Neural cell (in vitro differentiated cells): ENCODE measurements at regions not wholly inside any gene's neighbourhood (a gene's known extent, or its start where the extent isn't known, plus 50 kb on each side); places are given as distances from the start of the nearest gene placed in this dataset.

Source experiments
- H2AFZ ChIP-seq: fragments of 200-600, 300-800 bp; sonication (generic), shearing (Covaris generic); 2 replicates; pipeline ENCODE4 v1.6.0; 2014; ENCODE audit warnings: low read depth, mild to moderate bottlenecking, antibody characterized with exemption, low read length, moderate library complexity
- H3F3A ChIP-seq: fragments of 200-600 bp; shearing (Covaris generic); 2 replicates; pipeline ENCODE4 v1.6.1; 2016; ENCODE audit warnings: mild to moderate bottlenecking, moderate library complexity, mixed read lengths, antibody characterized with exemption, low read length; ENCODE audit not compliant: insufficient read depth, poor library complexity, severe bottlenecking
- H3K27ac ChIP-seq: fragments of 200-600, 300-800 bp; sonication (generic), shearing (Covaris generic); 2 replicates; pipeline ENCODE4 v1.5.1; 2014; ENCODE audit warnings: mild to moderate bottlenecking, low read length, moderate library complexity
- H3K27me3 ChIP-seq: fragments of 300-800, 200-600 bp; sonication (generic), shearing (Covaris generic); 2 replicates; pipeline ENCODE4 v1.6.0; 2014; ENCODE audit warnings: mild to moderate bottlenecking, low read depth, low read length, moderate library complexity; ENCODE audit not compliant: insufficient read depth
- H3K36me3 ChIP-seq: fragments of 300-800, 200-600 bp; sonication (generic), shearing (Covaris generic); 2 replicates; pipeline ENCODE4 v1.5.1; 2014; ENCODE audit warnings: mild to moderate bottlenecking, antibody characterized with exemption, low read length, moderate library complexity; ENCODE audit not compliant: insufficient read depth
- H3K4me2 ChIP-seq: fragments of 300-800, 200-600 bp; sonication (generic), shearing (Covaris generic); 2 replicates; pipeline ENCODE4 v1.6.0; 2014; ENCODE audit warnings: mild to moderate bottlenecking, low read length
- H3K4me3 ChIP-seq: fragments of 300-800, 200-600 bp; sonication (generic), shearing (Covaris generic); 2 replicates; pipeline ENCODE4 v1.5.1; 2014; ENCODE audit warnings: mild to moderate bottlenecking, low read length, moderate library complexity
- H3K79me2 ChIP-seq: fragments of 200-600 bp; shearing (Covaris generic); replicated peaks from 2 replicates; pipeline ENCODE4 v1.6.0; 2014; ENCODE audit warnings: mild to moderate bottlenecking, low read length, moderate library complexity; ENCODE audit not compliant: insufficient read depth
- H3K9ac ChIP-seq: fragments of 300-800, 200-600 bp; sonication (generic), shearing (Covaris generic); 2 replicates; pipeline ENCODE4 v1.6.1; 2016; ENCODE audit warnings: mild to moderate bottlenecking, low read length, mixed read lengths
- H3K9me2 ChIP-seq: fragments of 200-600 bp; shearing (Covaris generic); 2 replicates; pipeline ENCODE4 v1.6.1; 2016; ENCODE audit warnings: mild to moderate bottlenecking, low read length, mixed read lengths; ENCODE audit not compliant: insufficient read depth
- H3K9me3 ChIP-seq: fragments of 200-600, 300-800 bp; sonication (generic), shearing (Covaris generic); 2 replicates; pipeline ENCODE4 v1.6.1; 2016; ENCODE audit warnings: mild to moderate bottlenecking, mixed run types, low read length, moderate library complexity, mixed read lengths
- H4K20me1 ChIP-seq: fragments of 200-600 bp; shearing (Covaris generic); 2 replicates; pipeline ENCODE4 v1.6.1; 2016; ENCODE audit warnings: mild to moderate bottlenecking, mixed run types; ENCODE audit not compliant: insufficient read depth
- CTCF ChIP-seq: fragments of 450-650 bp; IDR thresholded peaks from 2 replicates; pipeline ENCODE4 v1.5.1; 2014; ENCODE audit warnings: antibody characterized with exemption, mild to moderate bottlenecking, moderate library complexity; ENCODE audit not compliant: poor library complexity, severe bottlenecking
- EP300 ChIP-seq: fragments of 450-650 bp; conservative IDR thresholded peaks from 2 replicates; pipeline ENCODE4 v1.6.1; 2014; ENCODE audit warnings: antibody characterized with exemption, mild to moderate bottlenecking, moderate library complexity; ENCODE audit not compliant: poor library complexity, severe bottlenecking
- EZH2 ChIP-seq: fragments of 200-600, 300-800 bp; shearing (Covaris generic), sonication (generic); IDR thresholded peaks from 2 replicates; pipeline ENCODE4 v1.6.1; 2014; ENCODE audit warnings: antibody characterized with exemption, low read length, borderline replicate concordance, mild to moderate bottlenecking; ENCODE audit not compliant: insufficient read depth, poor library complexity, severe bottlenecking
- MXI1 ChIP-seq: fragments of 450-650 bp; conservative IDR thresholded peaks from 2 replicates; pipeline ENCODE4 v1.6.1; 2014; ENCODE audit warnings: antibody characterized with exemption, mild to moderate bottlenecking; ENCODE audit not compliant: poor library complexity, severe bottlenecking
- POLR2AphosphoS5 ChIP-seq: IDR thresholded peaks from 2 replicates; pipeline ENCODE4 v1.6.1; 2012
- RAD21 ChIP-seq: fragments of 450-650 bp; conservative IDR thresholded peaks from 2 replicates; pipeline ENCODE4 v1.6.1; 2014; ENCODE audit warnings: antibody characterized with exemption, mild to moderate bottlenecking, moderate library complexity
- REST ChIP-seq: IDR thresholded peaks from 2 replicates; pipeline ENCODE4 v1.6.1; 2012; ENCODE audit warnings: borderline replicate concordance
- SMC3 ChIP-seq: fragments of 450-650 bp; conservative IDR thresholded peaks from 2 replicates; pipeline ENCODE4 v1.6.1; 2014; ENCODE audit warnings: antibody characterized with exemption, mild to moderate bottlenecking, moderate library complexity; ENCODE audit not compliant: poor library complexity
- TAF1 ChIP-seq: IDR thresholded peaks from 2 replicates; pipeline ENCODE4 v1.6.1; 2012; ENCODE audit warnings: low read depth

DNA sequence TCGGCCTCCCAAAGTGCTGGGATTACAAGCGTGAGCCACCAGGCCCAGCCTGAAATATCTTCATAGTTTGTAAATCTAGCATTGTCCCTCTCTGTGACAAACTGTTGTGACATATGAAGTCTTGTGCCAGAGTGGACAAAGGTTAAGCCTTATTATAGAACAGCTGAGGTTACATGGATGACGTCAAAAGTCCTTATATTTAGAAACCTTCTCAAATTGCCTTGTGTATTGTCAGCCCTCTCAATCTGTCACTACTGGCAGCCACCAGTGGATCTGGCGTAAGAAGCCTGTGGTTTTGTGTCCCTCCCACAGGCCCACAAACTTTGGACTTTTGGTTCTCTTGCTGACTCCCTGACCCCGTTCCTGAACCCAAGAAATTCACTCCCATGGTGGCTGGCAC lies 79.4 kb upstream of the CCDC112 start (continued):
- no peak for TF ChIP-seq CTCF

DNA sequence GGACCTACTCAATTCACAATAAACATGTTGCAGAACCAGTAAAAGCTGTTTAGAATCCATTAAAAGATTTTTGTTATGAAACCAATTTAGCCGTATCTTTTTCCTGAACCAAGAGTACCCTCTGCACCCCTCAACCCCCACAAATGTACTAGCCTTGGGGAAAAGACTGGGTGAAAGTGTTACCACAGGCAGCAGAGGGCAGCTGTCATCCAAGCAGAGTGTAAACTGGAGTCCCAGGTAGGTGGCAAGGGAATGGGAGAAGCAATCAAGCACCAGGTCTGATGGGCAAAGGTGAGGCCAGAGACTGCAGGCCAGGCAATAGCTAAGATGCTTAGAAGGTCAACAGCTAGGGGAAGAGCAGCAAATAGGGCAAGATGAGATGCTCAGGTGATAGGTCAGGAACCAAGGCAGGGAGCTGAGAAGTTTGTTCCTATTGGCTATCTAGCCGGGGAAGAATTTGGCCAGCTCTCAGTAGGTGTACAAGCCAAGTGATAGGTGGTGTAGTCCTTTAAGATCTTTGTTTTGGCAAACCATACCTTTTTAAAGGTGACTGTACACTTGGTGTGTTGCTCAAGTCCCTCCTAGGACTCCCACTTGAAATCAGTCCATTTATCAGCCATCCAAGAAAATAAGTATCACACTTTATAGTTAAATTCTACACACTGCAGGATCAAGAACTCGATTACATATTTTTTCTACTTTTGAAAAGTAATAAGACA lies 77.8 kb upstream of the CCDC112 start:
- Histone ChIP-seq H3K9me2 (no peaks in the 10 kb centered on the region), H3K27ac (no peak overlapping the region), H3K9ac (no peak overlapping the region), H3K27me3 (no peaks in the 10 kb centered on the region), H3K4me2 (no peak overlapping the region), H3K36me3 (no peaks in the 10 kb centered on the region), H3K9me3 (no peaks in the 10 kb centered on the region), H3F3A (no peaks in the 10 kb centered on the region), H2AFZ (no peak overlapping the region), H3K4me3 (no peak overlapping the region), H3K79me2 (no peaks in the 10 kb centered on the region), H4K20me1 (no peaks in the 10 kb centered on the region)
- TF ChIP-seq POLR2AphosphoS5 (no peak), SMC3 (no peak), REST (no peak), CTCF (no peak), TAF1 (no peak), MXI1 (no peak), RAD21 (no peak), EP300 (no peak), EZH2 (no peak)

DNA sequence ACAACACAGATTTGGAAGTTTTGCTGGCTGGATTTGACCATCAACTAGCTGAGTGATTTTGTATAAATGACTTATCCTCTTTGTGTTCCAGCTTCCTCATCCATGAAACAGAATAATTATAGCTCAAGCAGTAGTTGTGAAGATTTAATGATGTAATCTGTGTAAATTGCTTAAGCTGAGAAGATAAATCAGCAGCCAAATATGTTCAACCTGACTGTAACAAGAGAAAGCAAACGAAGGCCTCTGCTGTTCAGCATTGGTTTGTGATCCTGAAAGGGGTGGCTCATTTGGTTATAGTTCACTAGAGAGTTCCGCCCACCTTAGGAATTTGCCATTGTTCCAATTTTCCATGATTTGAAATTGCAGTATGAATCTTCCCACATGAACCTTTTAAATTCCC lies 75.7 kb upstream of the CCDC112 start:
- Histone ChIP-seq H3F3A (no peaks in the 10 kb centered on the region), H3K36me3 (no peaks in the 10 kb centered on the region), H4K20me1 (no peaks in the 10 kb centered on the region), H3K9me2 (no peaks in the 10 kb centered on the region), H3K9me3 (no peaks in the 10 kb centered on the region), H3K79me2 (no peaks in the 10 kb centered on the region), H3K27ac (no peak overlapping the region), H2AFZ (no peak overlapping the region), H3K4me2 (no peak overlapping the region), H3K9ac (no peak overlapping the region), H3K27me3 (no peaks in the 10 kb centered on the region), H3K4me3 (no peak overlapping the region)
- TF ChIP-seq RAD21 (no peak), CTCF (no peak), EZH2 (no peak), TAF1 (no peak), REST (no peak), EP300 (no peak), MXI1 (no peak), SMC3 (no peak), POLR2AphosphoS5 (no peak)
